ENCODE measurements at regions not wholly inside any gene's neighbourhood (a gene's known extent, or its start where the extent isn't known, plus 50 kb on each side); places are given as distances from the start of the nearest gene placed in this dataset.

DNA sequence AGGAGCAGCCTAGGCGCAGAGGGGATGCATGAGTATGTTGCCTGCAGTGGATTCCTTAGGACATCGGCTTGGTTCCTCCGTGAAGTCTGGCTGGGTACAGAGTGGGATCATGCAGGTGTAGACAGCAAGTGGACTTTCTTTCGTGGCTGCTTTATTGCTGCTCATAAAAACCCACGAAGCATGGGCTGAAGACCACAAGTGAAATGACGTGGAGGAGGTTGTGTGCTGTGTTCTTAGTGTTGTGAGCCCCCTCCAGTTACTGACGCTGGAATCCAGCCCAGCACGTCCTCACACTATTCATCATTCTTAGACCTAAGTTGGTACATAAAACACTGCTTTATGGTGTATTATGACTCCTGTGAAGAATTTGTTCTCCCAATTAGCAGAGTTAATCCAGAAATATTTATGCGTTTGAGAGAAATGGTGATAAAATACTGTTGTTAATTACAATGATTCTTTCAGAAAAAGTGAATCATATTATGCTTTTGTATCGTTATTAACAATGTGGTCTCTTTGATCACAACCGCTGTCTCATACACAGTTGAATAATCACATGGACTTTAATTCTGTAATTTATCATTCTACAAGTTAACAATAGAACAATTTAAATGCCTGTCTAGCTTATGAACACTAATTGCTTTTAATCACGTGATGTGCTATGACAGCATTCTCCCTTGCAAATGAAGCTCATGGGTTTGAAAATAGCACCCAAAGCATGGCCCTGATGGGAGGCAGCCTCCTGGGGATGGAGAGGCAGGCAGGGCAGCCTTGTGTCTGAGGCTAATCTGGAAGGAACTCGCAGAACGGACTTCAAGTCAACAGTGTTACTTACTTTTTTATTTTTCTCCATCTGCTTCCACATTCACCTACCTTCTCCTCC is 233.9 kb upstream of the SYNDIG1 start:
- H3K27me3 Mint-ChIP-seq (ENCODE audit: insufficient read depth, unreplicated experiment): peaks cover 15% of the 10 kb centered on the region

DNA sequence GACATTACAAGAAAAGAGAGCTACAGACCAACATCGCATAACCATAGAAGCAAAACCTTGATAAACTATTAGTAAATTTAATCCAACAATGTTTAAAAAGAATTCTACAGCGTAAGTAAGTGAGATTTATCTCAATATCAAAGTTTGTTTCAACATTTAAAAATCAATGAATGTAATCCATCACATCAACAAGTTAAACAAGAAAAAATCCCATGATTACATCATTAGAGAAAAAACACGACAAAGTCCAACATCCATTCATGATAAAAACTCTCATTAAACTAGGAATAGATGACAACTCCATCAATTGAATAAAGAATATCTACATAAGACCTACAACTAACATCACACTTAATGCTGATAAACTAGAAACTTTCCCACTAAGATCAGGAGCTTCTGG is 239.0 kb upstream of the GGTLC1 start:
- no peaks in the 10 kb centered on the region for H3K9me3 Mint-ChIP-seq (ENCODE audit: unreplicated experiment)
- no peaks in the 10 kb centered on the region for H3K36me3 Mint-ChIP-seq (ENCODE audit: insufficient read depth, unreplicated experiment)
- no peak overlapping the region for H3K4me3 Mint-ChIP-seq (ENCODE audit: unreplicated experiment)
- Histone ChIP-seq H3K27me3 (replicated peaks; ENCODE audit: control insufficient read depth, insufficient read depth, low read length) (no peaks in the 10 kb centered on the region), H3K4me1 (no peaks in the 10 kb centered on the region), H3K36me3 (ENCODE audit: control insufficient read depth, insufficient read depth, low read length) (no peaks in the 10 kb centered on the region), H3K4me3 (ENCODE audit: low read depth, low read length) (no peak overlapping the region), H3K9me3 (no peaks in the 10 kb centered on the region)
- CTCF ChIA-PET: no interaction called here
- TF ChIP-seq, protein P1, sequence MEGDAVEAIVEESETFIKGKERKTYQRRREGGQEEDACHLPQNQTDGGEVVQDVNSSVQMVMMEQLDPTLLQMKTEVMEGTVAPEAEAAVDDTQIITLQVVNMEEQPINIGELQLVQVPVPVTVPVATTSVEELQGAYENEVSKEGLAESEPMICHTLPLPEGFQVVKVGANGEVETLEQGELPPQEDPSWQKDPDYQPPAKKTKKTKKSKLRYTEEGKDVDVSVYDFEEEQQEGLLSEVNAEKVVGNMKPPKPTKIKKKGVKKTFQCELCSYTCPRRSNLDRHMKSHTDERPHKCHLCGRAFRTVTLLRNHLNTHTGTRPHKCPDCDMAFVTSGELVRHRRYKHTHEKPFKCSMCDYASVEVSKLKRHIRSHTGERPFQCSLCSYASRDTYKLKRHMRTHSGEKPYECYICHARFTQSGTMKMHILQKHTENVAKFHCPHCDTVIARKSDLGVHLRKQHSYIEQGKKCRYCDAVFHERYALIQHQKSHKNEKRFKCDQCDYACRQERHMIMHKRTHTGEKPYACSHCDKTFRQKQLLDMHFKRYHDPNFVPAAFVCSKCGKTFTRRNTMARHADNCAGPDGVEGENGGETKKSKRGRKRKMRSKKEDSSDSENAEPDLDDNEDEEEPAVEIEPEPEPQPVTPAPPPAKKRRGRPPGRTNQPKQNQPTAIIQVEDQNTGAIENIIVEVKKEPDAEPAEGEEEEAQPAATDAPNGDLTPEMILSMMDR (IDR thresholded peaks at IDR 0.05; ENCODE audit: insufficient read depth in 1 of 2, low read depth in 1 of 2, low read length in 1 of 2, severe bottlenecking in 1 of 2, unreplicated experiment in 1 of 2): no peak
- POLR2A ChIA-PET: no interaction called here
- H3K27ac Mint-ChIP-seq (ENCODE audit: unreplicated experiment): no peak overlapping the region
- H3K4me1 Mint-ChIP-seq (ENCODE audit: low read depth, unreplicated experiment): no peaks in the 10 kb centered on the region
- no peak for DNase-seq
- peaks cover 17% of the 10 kb centered on the region for H3K27me3 Mint-ChIP-seq (ENCODE audit: insufficient read depth, unreplicated experiment)
- intact Hi-C loops (cut with micrococcal nuclease; ENCODE audit: unreplicated experiment): no loop called here
- BruUV-seq (replicated peaks): no TSS peak

More for the DNA sequence above, 233.9 kb upstream of the SYNDIG1 start:
- Mint-ChIP-seq H3K4me1 (ENCODE audit: low read depth, unreplicated experiment) (no peaks in the 10 kb centered on the region), H3K27ac (ENCODE audit: unreplicated experiment) (no peak overlapping the region), H3K9me3 (ENCODE audit: unreplicated experiment) (no peaks in the 10 kb centered on the region), H3K36me3 (ENCODE audit: insufficient read depth, unreplicated experiment) (no peaks in the 10 kb centered on the region), H3K4me3 (ENCODE audit: unreplicated experiment) (no peak overlapping the region)
- Histone ChIP-seq H3K4me3 (ENCODE audit: low read depth, low read length) (no peak overlapping the region), H3K36me3 (ENCODE audit: control insufficient read depth, insufficient read depth, low read length) (no peaks in the 10 kb centered on the region), H3K27me3 (replicated peaks; ENCODE audit: control insufficient read depth, insufficient read depth, low read length) (peaks cover 1% of the 10 kb centered on the region; the same call in 1 of the 2 replicates), H3K4me1 (no peaks in the 10 kb centered on the region), H3K9me3 (no peaks in the 10 kb centered on the region)
- intact Hi-C loops (cut with micrococcal nuclease; ENCODE audit: unreplicated experiment): no loop called here
- TF ChIP-seq, protein P1 (IDR thresholded peaks at IDR 0.05; ENCODE audit: insufficient read depth in 1 of 2, low read depth in 1 of 2, low read length in 1 of 2, severe bottlenecking in 1 of 2, unreplicated experiment in 1 of 2): no peak
- CTCF ChIA-PET: no interaction called here
- no TSS peak for BruUV-seq (replicated peaks)
- POLR2A ChIA-PET: no interaction called here
- no peak for DNase-seq

DNA sequence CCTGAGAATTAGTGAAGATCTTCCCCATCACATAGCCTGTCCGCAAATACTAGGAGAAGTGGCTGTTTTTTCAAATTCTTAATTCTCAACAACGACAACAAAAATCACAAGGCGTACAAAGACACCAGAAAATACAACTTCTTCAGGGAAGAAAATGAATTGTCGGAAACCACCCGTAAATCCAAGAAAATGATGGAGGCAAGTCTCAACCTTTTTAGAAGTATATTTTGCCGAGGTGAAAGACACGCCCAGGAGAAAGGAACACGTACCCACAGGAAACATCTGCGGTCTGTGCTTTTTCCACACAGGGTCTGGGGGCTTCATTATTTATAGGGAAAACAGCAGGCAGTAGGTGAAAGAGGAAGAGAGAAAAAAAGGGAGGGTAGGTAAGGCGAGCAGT is 223.9 kb upstream of the GGTLC1 start:
- intact Hi-C loops (cut with micrococcal nuclease; ENCODE audit: unreplicated experiment): no loop called here
- Histone ChIP-seq H3K27me3 (replicated peaks; ENCODE audit: control insufficient read depth, insufficient read depth, low read length) (no peaks in the 10 kb centered on the region), H3K4me1 (peaks cover 16% of the 10 kb centered on the region), H3K4me3 (ENCODE audit: low read depth, low read length) (no peak overlapping the region), H3K9me3 (no peaks in the 10 kb centered on the region), H3K36me3 (ENCODE audit: control insufficient read depth, insufficient read depth, low read length) (no peaks in the 10 kb centered on the region)
- ChIA-PET CTCF (no interaction called here), POLR2A (no interaction called here)
- Mint-ChIP-seq H3K27me3 (ENCODE audit: insufficient read depth, unreplicated experiment) (no peaks in the 10 kb centered on the region), H3K9me3 (ENCODE audit: unreplicated experiment) (peaks cover 17% of the 10 kb centered on the region), H3K27ac (ENCODE audit: unreplicated experiment) (no peak overlapping the region), H3K4me3 (ENCODE audit: unreplicated experiment) (no peak overlapping the region), H3K36me3 (ENCODE audit: insufficient read depth, unreplicated experiment) (peaks cover 5% of the 10 kb centered on the region), H3K4me1 (ENCODE audit: low read depth, unreplicated experiment) (peaks cover 11% of the 10 kb centered on the region)
- DNase-seq: no peak
- TF ChIP-seq, protein P1 (IDR thresholded peaks at IDR 0.05; ENCODE audit: insufficient read depth in 1 of 2, low read depth in 1 of 2, low read length in 1 of 2, severe bottlenecking in 1 of 2, unreplicated experiment in 1 of 2): no peak
- no TSS peak for BruUV-seq (replicated peaks)

Measured in Caco-2 (cell line).